Upper lobe of left lung (tissue), 4 donors: ENCODE measurements at regions not wholly inside any gene's neighbourhood (a gene's known extent, or its start where the extent isn't known, plus 50 kb on each side); places are given as distances from the start of the nearest gene placed in this dataset.

Source experiments
- EP300 ChIP-seq, 4 donors: sonication (generic); formaldehyde crosslinking; IDR thresholded peaks; one replicate each; pipeline ENCODE4 v1.5.1; 2017; ENCODE audit warnings: antibody characterized with exemption in 4 of 4, control low read depth in 2 of 4
- TF ChIP-seq, protein P1 (sequence below), 6 experiments: fragments of 450-650 bp in 4 of 6; fragments of 200-600 bp in 2 of 6; sonication (generic) in 2 of 6; IDR thresholded peaks; one replicate each; pipeline ENCODE4 v1.5.1; 2016 to 2019; ENCODE audit warnings: antibody characterized with exemption in 6 of 6

GRCh38 chr3:64827019-64827418 lies 139.2 kb upstream of the ADAMTS9 start:
- no peak for TF ChIP-seq EP300 (IDR thresholded peaks at IDR 0.05)
- TF ChIP-seq, protein P1, sequence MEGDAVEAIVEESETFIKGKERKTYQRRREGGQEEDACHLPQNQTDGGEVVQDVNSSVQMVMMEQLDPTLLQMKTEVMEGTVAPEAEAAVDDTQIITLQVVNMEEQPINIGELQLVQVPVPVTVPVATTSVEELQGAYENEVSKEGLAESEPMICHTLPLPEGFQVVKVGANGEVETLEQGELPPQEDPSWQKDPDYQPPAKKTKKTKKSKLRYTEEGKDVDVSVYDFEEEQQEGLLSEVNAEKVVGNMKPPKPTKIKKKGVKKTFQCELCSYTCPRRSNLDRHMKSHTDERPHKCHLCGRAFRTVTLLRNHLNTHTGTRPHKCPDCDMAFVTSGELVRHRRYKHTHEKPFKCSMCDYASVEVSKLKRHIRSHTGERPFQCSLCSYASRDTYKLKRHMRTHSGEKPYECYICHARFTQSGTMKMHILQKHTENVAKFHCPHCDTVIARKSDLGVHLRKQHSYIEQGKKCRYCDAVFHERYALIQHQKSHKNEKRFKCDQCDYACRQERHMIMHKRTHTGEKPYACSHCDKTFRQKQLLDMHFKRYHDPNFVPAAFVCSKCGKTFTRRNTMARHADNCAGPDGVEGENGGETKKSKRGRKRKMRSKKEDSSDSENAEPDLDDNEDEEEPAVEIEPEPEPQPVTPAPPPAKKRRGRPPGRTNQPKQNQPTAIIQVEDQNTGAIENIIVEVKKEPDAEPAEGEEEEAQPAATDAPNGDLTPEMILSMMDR (IDR thresholded peaks at IDR 0.05): no peak
